ENCODE measurements at regions not wholly inside any gene's neighbourhood (a gene's known extent, or its start where the extent isn't known, plus 50 kb on each side); places are given as distances from the start of the nearest gene placed in this dataset.

DNA sequence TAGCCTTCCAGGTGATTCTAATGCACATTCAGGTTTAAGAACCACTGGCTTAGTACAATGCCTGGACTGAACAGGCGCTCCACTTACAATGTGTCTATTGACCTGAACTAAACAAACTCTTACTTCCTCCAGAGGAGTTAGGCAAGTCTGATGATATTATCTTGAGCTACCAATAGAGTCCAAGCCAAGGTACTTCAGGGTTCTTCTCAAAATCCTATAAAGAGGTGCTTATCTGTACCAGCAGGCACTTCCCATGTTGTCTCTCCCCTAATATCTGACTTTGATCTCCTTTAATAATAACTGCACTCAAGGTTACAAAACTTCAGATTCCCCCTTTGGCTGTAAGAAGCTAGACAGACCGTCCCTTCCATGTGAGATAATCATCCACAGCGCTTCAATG lies 157.0 kb upstream of the SVIL start:
- Histone ChIP-seq H3K27me3 (ENCODE audit: insufficient read depth, low read length, poor library complexity, severe bottlenecking) (no peaks in the 10 kb centered on the region), H3K9ac (ENCODE audit: low read depth, low read length, poor library complexity, severe bottlenecking) (no peak overlapping the region), H3K79me2 (ENCODE audit: insufficient read depth, low read length) (no peaks in the 10 kb centered on the region), H3K9me2 (replicated peaks; ENCODE audit: low read depth, low read length) (no peaks in the 10 kb centered on the region), H3K4me2 (ENCODE audit: low read depth, low read length, poor library complexity, severe bottlenecking) (no peak overlapping the region), H3K4me1 (ENCODE audit: insufficient read depth, low read length, poor library complexity, severe bottlenecking) (no peaks in the 10 kb centered on the region), H3F3A (ENCODE audit: low read depth) (no peaks in the 10 kb centered on the region), H3K4me3 (ENCODE audit: low read length, poor library complexity, severe bottlenecking) (no peak overlapping the region), H3K36me3 (ENCODE audit: insufficient read depth, low read length) (no peaks in the 10 kb centered on the region), H2AFZ (ENCODE audit: low read length) (no peak overlapping the region), H4K20me1 (ENCODE audit: insufficient read depth, low read length, poor library complexity, severe bottlenecking) (no peaks in the 10 kb centered on the region), H3K9me3 (ENCODE audit: insufficient read depth, low read depth, low read length) (peaks cover 7% of the 10 kb centered on the region; the same call in 1 of the 2 replicates)
- TF ChIP-seq EZH2phosphoT487 (IDR thresholded peaks at IDR 0.05; ENCODE audit: borderline replicate concordance): no peak
- TF ChIP-seq, protein P1, sequence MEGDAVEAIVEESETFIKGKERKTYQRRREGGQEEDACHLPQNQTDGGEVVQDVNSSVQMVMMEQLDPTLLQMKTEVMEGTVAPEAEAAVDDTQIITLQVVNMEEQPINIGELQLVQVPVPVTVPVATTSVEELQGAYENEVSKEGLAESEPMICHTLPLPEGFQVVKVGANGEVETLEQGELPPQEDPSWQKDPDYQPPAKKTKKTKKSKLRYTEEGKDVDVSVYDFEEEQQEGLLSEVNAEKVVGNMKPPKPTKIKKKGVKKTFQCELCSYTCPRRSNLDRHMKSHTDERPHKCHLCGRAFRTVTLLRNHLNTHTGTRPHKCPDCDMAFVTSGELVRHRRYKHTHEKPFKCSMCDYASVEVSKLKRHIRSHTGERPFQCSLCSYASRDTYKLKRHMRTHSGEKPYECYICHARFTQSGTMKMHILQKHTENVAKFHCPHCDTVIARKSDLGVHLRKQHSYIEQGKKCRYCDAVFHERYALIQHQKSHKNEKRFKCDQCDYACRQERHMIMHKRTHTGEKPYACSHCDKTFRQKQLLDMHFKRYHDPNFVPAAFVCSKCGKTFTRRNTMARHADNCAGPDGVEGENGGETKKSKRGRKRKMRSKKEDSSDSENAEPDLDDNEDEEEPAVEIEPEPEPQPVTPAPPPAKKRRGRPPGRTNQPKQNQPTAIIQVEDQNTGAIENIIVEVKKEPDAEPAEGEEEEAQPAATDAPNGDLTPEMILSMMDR (conservative IDR thresholded peaks at IDR 0.05; ENCODE audit: low read length): no peak

DNA sequence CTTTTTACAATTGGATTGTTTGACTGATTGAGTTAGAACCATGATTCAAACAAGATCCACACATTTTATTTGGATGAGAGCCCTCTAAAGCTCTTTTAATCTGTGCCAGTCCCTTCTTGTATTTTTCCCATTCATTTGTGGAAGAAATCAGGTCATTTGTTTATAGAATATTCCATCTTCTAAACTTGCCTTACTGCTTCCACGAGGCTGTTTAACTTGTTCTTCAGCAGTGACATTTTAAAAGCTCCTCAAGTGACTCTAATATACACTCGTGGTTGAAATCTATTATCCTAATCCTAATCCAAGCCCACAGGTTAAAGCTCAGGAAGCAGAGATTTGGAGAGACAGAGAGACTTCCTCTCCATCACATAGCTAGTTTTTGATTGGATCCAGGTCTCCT lies 155.4 kb upstream of the SVIL start:
- Histone ChIP-seq H3F3A (ENCODE audit: low read depth) (no peaks in the 10 kb centered on the region), H3K36me3 (ENCODE audit: insufficient read depth, low read length) (no peaks in the 10 kb centered on the region), H3K4me2 (ENCODE audit: low read depth, low read length, poor library complexity, severe bottlenecking) (no peak overlapping the region), H4K20me1 (ENCODE audit: insufficient read depth, low read length, poor library complexity, severe bottlenecking) (no peaks in the 10 kb centered on the region), H3K79me2 (ENCODE audit: insufficient read depth, low read length) (no peaks in the 10 kb centered on the region), H3K4me1 (ENCODE audit: insufficient read depth, low read length, poor library complexity, severe bottlenecking) (no peaks in the 10 kb centered on the region), H2AFZ (ENCODE audit: low read length) (no peak overlapping the region), H3K9ac (ENCODE audit: low read depth, low read length, poor library complexity, severe bottlenecking) (no peak overlapping the region), H3K27me3 (ENCODE audit: insufficient read depth, low read length, poor library complexity, severe bottlenecking) (no peaks in the 10 kb centered on the region), H3K9me3 (ENCODE audit: insufficient read depth, low read depth, low read length) (peaks cover 7% of the 10 kb centered on the region; the same call in 1 of the 2 replicates), H3K9me2 (replicated peaks; ENCODE audit: low read depth, low read length) (no peaks in the 10 kb centered on the region), H3K4me3 (ENCODE audit: low read length, poor library complexity, severe bottlenecking) (no peak overlapping the region)
- no peak for TF ChIP-seq EZH2phosphoT487 (IDR thresholded peaks at IDR 0.05; ENCODE audit: borderline replicate concordance)
- TF ChIP-seq, protein P1 (conservative IDR thresholded peaks at IDR 0.05; ENCODE audit: low read length): no peak

DNA sequence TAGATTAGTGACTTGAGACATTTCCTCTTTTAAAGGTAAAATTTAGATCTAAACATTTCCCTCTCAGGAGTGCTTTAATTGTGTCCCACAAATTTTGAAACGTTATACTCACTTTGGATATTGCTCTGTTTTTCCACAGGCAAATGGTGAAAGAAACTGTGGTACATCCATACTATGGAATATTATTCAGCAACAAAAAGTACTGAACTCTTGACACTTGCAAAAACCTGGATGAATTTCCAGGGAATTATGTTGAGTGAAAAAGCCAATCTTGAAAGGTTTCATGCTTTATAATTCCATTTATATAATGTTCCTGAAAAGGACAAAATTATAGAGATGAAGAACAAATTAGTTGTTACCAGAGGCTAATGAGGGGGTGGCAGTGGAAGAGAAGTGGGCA lies 153.3 kb upstream of the SVIL start:
- Histone ChIP-seq H4K20me1 (ENCODE audit: insufficient read depth, low read length, poor library complexity, severe bottlenecking) (no peaks in the 10 kb centered on the region), H3K4me1 (ENCODE audit: insufficient read depth, low read length, poor library complexity, severe bottlenecking) (peaks cover 7% of the 10 kb centered on the region), H2AFZ (ENCODE audit: low read length) (no peak overlapping the region), H3K36me3 (ENCODE audit: insufficient read depth, low read length) (no peaks in the 10 kb centered on the region), H3K27me3 (ENCODE audit: insufficient read depth, low read length, poor library complexity, severe bottlenecking) (no peaks in the 10 kb centered on the region), H3F3A (ENCODE audit: low read depth) (no peaks in the 10 kb centered on the region), H3K4me2 (ENCODE audit: low read depth, low read length, poor library complexity, severe bottlenecking) (no peak overlapping the region), H3K9me3 (ENCODE audit: insufficient read depth, low read depth, low read length) (peaks cover 7% of the 10 kb centered on the region; the same call in 1 of the 2 replicates), H3K79me2 (ENCODE audit: insufficient read depth, low read length) (no peaks in the 10 kb centered on the region), H3K9me2 (replicated peaks; ENCODE audit: low read depth, low read length) (no peaks in the 10 kb centered on the region), H3K4me3 (ENCODE audit: low read length, poor library complexity, severe bottlenecking) (no peak overlapping the region), H3K9ac (ENCODE audit: low read depth, low read length, poor library complexity, severe bottlenecking) (no peak overlapping the region)
- TF ChIP-seq, protein P1 (conservative IDR thresholded peaks at IDR 0.05; ENCODE audit: low read length): no peak
- no peak for TF ChIP-seq EZH2phosphoT487 (IDR thresholded peaks at IDR 0.05; ENCODE audit: borderline replicate concordance)

Measured in Loucy (cell line).